SW 1271 (cell line): ENCODE measurements at regions not wholly inside any gene's neighbourhood (a gene's known extent, or its start where the extent isn't known, plus 50 kb on each side); places are given as distances from the start of the nearest gene placed in this dataset.
"Not testable (repeated sequence)": the region's sequence is repeated elsewhere in the genome, so short reads cannot be mapped to it uniquely, and the experiment has no call there.

Experiments
- DNase-seq, 2 experiments: peaks; one replicate each; lab custom pipeline; 2025; lab: John Stamatoyannopoulos, UW

- DNase-seq, result no peak
Observed at GRCh38 chr2:228793116-228793515, 478.0 kb downstream of the PID1 start.

GRCh38 chr2:228786901-228787300 lies 484.2 kb downstream of the PID1 start:
- no peak for DNase-seq

- DNase-seq, result no peak
Observed at GRCh38 chr2:228782281-228782680, 488.8 kb downstream of the PID1 start.

GRCh38 chr2:228777855-228778355 lies 493.2 kb downstream of the PID1 start:
- DNase-seq, result no peak

DNA sequence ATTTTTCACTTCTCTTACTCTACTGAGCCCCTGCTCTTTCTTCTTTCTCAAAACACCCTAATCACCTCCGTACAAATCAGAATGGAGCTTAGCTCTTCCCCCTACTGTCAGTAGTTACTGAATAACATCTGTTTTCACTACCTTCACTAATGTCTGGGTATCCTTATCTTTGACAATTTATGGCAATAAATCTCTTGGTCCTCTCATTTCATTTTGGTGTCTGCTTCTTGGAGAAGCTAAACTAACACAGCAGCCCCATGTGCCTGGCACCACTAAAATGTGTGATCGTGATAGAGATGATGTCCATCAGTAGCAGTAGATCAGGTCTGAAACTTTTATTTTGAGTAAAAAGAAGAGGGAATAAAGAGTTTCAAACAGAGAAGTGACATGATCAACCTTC lies 496.5 kb downstream of the PID1 start:
- DNase-seq, result no peak

DNA sequence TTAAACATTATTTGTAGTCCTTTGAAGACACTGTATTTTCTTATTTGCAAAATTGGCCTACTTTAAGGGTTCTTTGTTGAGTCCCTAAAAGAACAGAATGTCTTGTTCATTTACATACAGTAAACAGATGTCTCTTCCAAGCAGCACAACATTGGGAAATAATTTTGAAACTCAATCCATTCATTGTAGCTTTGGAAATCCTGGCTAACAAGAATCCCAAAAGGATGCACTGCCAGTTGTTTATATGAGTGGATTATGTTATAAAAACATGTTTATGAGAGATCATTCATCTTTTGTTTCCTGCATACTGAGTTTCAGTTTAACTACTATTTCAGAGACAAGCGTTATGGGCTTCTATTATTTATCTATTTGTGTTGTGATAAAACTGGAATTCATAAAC lies 499.3 kb downstream of the PID1 start:
- no peak for DNase-seq

- no peak for DNase-seq
Observed at GRCh38 chr2:228771315-228771714, 499.8 kb downstream of the PID1 start.

- peak in 1 of 2 experiments; percentile 7 for DNase-seq
Observed at GRCh38 chr2:228768818-228769217, 502.3 kb downstream of the PID1 start.

DNA sequence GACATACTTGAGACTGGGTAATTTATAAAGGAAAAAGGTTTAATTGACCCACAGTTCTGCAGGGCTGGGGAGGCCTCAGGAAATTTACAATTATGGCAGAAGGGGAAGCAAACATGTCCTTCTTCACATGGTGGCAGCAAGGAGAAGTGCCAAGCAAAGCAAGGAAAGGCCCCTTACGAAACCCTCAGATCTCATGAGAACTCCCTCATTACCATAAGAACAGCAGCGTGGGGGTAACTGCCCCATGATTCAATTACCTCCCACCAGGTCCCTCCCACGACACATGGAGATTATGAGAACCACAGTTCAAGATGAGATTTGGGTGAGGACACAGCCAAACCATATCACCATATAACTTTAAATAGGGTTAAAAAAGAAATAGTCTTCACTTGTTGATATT lies 502.9 kb downstream of the PID1 start:
- not testable (repeated sequence) for DNase-seq

DNA sequence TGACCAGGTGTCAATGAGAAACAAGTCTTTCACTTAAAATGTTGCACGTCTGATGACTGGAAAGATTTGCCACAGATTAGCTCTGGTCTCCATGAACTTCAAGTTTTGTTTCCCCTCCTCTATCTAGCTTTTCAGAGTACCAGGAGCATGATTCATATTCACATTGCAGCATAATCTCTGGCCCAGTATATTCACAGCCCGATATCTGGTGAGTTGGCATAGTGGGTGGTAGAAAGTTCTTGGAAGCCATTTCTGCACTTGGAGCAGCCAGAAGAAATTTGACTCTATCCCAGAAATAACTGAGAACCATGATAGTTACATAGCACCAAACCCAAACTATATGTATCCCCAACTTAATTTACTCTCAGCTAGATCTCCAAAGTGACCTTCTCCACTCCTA lies 503.9 kb downstream of the PID1 start:
- no peak for DNase-seq

DNA sequence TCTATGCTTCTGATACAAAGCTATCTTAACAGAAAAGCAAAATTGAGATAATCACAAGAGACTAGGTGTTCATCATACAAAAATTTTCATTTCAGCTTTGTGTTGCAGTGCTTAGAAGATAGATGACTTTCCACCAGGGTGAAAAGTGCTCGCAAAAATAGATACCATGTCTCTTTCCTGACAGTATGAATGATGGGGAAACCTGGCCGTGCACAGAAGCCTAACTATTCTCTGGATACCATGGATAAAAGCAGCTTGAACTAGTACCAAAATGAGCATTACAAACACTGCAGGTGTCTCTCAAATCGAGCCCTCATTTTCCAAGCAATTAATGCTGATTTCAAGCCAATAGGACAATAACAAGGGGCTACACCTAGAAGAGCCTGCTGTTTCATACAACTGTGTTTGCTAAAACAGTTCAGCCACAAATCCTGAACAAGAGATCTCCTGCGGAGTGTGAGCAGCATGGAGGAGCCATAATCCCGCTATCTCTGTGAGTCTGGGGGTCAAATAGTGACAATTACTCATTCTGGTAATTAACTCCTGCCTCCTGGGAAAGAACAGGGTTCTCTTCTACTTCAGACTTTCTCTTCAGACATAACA lies 507.6 kb downstream of the PID1 start:
- no peak for DNase-seq

- no peak for DNase-seq
Observed at GRCh38 chr2:228762565-228762964, 508.5 kb downstream of the PID1 start.

GRCh38 chr2:228755661-228756060 lies 515.4 kb downstream of the PID1 start:
- not testable (repeated sequence) for DNase-seq

DNA sequence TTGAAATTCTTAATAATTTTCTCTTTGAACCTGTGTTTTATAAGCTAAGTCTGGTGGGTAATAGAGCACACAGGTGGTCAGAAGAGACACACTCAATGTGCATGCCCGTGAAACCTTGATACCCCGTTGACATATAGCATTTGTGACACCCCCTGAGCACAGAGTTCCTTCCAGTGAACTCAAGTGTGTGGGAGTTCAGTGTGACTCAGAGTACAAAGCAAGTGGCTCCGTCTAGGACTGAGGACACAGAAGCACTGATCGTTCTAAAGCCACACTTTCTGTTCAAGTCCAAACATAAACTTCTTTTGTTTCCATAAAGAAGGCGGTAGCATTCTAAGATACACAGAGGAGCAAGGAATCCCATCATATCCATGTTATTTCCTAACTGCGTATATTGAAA lies 523.6 kb downstream of the PID1 start:
- no peak for DNase-seq

DNA sequence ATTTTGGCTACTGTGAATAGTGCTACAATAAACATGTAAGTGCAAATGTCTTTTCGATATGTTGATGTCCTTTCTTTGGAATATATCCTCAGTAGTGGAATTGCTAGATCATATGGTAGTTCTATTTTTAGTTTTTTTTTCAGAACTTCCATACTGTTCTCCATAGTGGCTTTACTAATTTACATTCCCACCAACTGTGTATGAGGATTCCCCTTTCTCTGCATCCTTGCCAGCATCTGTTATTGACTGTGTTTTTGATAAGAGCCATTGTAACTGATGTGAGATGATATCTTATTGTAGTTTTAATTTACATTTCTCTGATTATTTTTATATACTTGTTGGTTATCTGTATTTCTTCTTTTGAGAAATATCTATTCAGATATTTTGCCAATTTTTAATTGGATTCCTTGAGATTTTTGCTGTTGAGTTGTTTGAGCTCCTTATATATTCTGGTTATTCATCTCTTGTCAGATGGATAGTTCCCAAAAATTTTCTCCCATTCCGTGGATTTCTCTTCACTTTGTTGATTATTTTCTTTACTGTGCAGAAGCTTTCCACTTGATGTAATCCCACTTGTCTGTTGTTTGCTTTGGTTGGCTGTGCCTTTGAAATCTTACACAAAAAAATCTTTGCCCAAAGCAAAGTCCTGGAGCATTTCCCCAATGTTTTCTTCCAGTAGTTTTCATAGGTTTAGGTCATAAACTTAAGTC lies 532.3 kb downstream of the PID1 start:
- DNase-seq, result no peak

DNA sequence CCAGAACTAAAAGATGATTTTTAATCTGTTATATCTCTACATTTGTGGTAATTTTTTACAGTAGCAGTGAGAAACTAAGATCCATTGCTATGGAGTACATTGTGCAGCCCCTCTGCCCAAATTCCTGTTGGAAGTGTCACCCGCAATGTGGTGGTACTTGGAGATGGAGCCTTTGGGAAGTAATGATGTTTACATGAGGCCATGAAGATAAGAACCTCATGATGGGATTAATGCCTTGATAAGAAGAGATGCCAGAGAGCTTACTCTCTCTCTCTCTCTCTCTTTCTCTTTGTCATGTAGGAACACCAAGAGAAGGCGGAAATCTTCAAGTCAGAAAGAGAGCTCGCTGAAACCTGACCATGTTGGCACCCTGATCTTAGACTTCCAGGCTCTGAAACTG lies 535.4 kb downstream of the PID1 start:
- no peak for DNase-seq

GRCh38 chr2:228731517-228731916 lies 539.6 kb downstream of the PID1 start:
- DNase-seq, result peak; percentile 66 to 79

DNA sequence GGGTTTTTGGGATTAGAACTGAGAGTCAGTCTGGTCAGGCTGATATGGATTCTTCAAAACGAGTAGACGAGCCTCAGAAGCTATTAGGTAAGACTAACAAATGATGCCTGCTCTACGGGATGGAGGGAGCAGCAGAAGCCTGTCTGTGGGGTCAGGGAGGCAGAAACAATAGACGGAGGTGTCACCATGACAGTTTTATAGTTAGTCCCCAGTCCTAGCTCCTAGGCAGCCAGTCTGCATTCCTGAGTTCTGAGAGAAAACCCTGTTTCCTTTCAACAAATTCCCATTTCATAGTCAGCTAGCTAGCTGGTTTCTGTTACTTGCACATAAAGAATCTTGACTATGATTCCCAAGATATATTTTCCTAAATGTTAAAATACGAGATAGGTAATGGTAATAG lies 542.1 kb downstream of the PID1 start:
- peak in 1 of 2 experiments; percentile 6 for DNase-seq

DNA sequence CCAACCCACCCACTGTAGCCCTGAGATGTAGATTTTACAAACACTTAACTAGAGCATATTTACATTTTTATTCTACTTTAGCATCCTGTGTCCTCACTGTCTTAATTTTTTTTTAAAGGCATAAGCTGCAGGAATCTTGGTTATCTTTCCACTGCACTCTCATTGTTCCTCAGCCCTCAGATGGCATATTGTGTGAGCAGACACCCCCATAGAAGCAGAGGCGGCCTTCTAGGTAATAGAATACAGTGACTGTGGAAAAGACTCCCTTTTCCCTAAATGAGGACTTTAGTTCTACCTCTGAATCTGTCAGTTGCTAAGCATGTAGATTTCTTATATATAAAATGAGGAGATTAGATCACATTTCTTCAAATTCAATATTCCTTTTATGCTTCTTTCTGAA lies 543.5 kb upstream of the SPHKAP start:
- DNase-seq, result no peak

DNA sequence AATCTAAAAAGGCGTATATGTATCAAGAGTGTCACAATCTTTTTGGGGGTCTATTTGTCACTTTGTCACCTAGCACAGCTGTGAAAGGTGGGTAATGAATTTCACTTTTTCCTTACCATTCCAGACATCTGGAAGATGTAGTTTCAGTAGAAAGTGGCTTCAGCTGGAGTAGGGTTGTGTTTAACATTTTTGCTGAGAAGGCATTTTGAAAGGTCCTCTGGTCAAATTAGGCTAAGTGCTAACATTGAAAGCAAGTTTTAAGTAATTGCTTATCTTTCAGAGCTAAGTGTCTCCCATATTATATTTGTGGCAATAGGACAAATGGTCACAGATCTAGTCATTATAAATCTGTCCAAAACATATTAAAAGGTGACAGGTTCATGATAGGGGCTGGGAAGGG lies 542.1 kb upstream of the SPHKAP start:
- DNase-seq, result no peak

DNA sequence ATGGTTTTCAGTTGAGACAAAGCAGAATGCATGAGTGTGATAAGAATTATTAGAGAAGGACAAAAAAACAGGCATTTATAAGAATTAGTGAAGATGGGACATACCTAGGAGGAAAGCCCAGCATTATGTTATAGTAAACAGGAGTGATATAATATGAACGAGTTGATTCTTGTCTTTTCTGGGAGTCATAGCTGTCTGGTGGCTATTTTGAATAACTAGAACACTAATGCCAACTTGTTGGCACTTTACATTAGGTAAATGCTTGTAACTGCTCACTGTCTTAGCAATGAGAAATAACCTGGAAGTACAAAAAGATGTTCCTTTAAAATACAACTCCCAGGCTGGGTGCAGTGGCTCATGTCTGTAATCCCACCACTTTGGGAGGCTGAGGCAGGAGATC lies 540.8 kb upstream of the SPHKAP start:
- no peak for DNase-seq

GRCh38 chr2:228720895-228721294 lies 539.4 kb upstream of the SPHKAP start:
- DNase-seq, result no peak

- no peak for DNase-seq
Observed at GRCh38 chr2:228709788-228710371, 528.4 kb upstream of the SPHKAP start.
